ENCODE measurements at regions not wholly inside any gene's neighbourhood (a gene's known extent, or its start where the extent isn't known, plus 50 kb on each side); places are given as distances from the start of the nearest gene placed in this dataset.

DNA sequence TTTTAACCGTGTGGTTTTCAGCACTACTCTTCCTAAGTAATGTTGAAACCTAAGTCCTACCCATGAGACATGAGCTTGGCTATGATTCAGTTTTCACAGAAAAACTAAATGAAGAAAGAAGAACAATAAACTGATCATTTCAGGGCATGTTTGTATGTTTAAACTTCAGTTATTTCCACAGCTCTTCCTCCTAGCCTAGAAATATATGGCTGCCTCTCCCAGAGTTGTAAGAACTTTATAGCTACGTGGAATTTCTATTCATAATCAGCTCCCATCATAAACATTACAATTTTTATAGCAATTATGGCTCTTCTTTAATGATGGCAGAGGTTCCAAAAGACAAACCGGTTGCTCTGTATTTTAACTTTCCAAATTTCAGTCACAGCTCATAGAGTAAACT, 314.7 kb upstream of the ADAMTSL1 start:
- no peak for DNase-seq

GRCh38 chr9:18163146-18163545, 310.8 kb upstream of the ADAMTSL1 start:
- DNase-seq: no peak

- no peak for DNase-seq
Observed at GRCh38 chr9:18167733-18168132, 306.2 kb upstream of the ADAMTSL1 start.

- no peak for DNase-seq
Observed at GRCh38 chr9:18173923-18174322, 300.0 kb upstream of the ADAMTSL1 start.

DNA sequence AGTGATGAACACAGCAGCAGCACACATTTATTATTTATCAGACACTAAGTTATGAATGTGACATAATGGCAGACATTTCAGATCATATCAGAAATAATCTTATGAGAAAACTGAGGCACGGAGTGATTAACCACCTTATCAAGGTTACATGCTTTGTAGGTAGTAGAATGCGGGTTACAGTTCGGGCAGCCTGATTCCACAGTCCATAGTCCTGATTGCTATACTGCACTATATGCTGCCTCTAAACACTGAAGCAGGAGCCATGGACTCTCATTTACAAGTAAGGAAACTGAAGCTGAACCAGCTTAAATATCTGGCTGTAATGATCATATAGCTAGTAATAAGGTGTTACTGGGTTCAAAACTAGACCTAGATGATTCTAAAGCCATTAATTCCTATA, 291.3 kb upstream of the ADAMTSL1 start:
- DNase-seq: no peak

- no peak for DNase-seq
Observed at GRCh38 chr9:18183974-18184373, 290.0 kb upstream of the ADAMTSL1 start.

GRCh38 chr9:18184401-18184800, 289.6 kb upstream of the ADAMTSL1 start:
- DNase-seq: no peak

GRCh38 chr9:18185196-18185595, 288.8 kb upstream of the ADAMTSL1 start:
- no peak for DNase-seq

- no peak for DNase-seq
Observed at GRCh38 chr9:18188971-18189370, 285.0 kb upstream of the ADAMTSL1 start.

GRCh38 chr9:18189871-18190670, 283.9 kb upstream of the ADAMTSL1 start:
- DNase-seq: peak; percentile 56

DNA sequence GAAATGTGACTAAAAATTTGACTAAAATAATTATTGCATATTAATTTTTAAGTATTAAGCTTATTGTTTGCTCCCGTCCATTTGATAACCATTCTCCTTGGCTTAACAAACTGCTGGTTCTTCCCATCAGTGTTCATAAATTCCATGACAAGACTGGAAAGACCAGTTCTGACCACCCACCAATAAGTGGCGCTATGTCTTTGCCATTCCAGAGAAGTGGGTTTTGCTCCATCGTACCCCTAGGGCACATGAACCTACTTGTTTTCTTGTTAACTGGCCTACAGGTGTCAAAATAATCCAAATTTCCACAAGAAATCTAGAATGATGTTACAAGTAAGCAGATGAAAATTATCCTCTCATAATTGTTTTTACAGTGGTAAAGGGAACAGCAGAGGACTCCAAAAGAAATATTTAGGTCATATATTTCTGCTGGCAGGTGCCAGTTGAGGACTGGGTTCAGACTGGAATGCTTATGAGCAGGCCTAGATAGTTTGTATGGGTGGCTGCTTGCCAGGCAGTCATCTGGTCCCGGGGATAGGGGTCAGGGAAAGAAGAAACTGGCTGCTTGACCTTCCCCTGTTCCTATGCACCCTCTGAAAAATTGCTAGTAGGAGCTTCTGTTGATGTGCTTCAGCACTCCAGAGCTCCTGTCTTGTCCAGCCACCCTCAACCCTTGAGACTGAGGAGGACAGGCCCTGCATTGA, 283.1 kb upstream of the ADAMTSL1 start:
- no peak for DNase-seq

DNA sequence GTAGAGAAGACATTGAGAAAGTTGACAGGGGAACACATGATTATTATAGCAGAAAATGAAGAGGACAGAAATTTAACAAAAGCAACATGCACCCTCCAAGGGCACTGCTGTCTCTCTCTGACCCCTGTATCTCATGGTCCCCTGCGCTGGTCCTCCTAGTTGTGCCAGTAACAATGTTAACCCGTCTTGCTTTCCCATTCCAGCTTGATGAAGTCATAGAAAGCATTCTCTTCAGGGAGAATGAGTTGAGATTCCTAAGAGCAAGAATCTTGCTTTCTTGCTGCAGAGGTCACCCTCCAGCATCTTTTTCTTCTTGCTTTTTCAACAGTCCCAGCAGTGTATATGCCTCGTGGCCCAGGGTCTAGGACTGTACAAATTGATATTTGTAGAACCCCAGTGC, 279.6 kb upstream of the ADAMTSL1 start:
- DNase-seq: peak; percentile 26

DNA sequence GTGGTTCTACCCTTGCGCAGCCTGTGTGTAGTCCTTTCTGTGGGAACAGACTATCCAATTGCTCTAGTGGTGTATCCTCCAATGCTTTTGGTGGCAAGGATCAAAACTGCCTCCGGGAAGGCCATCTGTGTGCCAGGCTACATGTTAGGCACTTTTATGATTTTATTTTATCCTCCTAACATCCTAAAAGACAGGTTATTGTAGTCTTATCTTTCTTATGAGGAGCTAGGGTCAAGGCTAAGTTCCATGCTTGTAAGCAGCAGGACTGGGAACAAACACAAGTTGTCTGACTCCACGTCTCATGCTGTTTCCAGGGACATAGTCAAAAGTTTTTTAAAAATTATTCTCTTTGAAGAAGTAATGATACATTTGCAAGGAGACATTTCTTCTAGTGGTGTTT, 278.7 kb upstream of the ADAMTSL1 start:
- DNase-seq: no peak

DNA sequence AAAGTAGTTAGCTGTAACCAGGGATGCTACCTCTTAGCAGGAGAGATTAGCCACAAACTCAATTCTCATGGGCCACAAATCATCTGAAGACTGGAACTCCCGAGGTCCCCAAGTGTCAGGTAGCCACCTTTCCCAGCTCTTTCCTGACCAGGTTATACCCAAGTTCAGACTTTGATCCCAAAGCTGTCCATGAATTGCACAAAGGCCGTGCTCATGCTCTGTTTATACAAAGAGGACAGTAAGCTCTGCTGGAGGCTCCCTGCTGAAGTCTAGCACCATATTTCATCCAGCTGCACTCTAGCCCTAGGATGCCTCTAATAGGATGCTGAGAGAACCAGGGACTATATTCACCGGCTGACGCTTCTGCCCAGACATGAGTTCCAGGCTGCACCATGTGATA, 271.0 kb upstream of the ADAMTSL1 start:
- no peak for DNase-seq

DNA sequence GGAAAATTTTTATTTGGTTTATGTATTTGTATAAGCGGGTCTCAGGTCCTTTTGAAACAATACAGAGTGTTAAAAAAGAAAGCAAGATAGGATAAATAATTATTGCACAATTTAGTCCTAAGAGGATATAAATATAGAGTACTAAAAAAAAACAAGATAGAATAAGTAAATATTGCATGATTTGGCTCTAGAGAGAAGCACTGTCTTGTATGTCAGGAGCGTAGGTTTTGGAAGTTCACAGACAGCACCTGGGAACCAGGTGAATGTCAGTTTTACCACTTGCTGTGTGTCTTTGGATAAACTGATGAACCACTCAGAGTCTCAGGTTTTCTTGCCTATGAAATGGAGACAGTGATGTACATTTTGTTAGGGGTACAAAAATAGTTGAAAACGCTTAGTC, 266.2 kb upstream of the ADAMTSL1 start:
- DNase-seq: no peak

- DNase-seq: peak; percentile 41
Observed at GRCh38 chr9:18208166-18209059, 265.5 kb upstream of the ADAMTSL1 start.

DNA sequence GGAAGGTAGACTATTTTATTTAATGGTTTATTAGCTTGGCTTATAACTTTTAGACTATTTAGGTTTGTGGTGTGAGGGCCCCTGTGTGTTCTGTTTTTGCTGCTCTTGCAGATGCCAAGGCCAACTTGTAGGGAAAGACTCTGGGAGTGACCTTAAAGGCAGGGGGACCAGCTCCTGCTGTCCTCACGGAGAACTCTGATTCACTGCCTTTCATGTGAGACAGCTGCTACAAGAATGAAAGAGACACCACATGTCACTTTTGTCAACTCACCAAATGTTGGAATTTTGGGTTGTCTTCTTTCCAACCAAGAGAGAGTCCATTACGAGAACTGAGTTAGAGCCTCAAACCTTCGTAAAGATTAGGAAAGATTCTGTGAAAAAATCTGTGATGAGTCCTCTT, 258.3 kb upstream of the ADAMTSL1 start:
- no peak for DNase-seq

- no peak for DNase-seq
Observed at GRCh38 chr9:18216376-18216775, 257.6 kb upstream of the ADAMTSL1 start.

DNA sequence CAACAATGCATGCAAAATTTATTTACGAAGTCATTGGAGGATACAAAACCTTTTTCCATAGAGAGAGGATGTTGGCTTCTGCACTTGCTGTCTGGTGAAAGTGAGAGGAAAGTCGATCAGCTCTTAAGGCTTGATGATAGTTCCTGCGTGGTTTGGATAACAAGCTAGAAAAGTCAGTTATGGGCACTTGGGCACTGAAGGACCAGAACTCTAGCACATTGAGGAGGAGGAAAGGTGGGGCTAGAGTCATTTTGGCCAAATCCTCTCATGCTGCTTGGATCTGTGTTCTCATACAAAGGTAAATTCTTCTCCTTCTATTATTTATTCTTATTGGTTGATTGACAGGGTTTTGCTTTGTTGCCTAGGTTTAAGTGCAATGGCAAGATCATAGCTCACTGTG, 245.9 kb upstream of the ADAMTSL1 start:
- DNase-seq: no peak

GRCh38 chr9:18229992-18230676, 243.8 kb upstream of the ADAMTSL1 start:
- DNase-seq: no peak

DNA sequence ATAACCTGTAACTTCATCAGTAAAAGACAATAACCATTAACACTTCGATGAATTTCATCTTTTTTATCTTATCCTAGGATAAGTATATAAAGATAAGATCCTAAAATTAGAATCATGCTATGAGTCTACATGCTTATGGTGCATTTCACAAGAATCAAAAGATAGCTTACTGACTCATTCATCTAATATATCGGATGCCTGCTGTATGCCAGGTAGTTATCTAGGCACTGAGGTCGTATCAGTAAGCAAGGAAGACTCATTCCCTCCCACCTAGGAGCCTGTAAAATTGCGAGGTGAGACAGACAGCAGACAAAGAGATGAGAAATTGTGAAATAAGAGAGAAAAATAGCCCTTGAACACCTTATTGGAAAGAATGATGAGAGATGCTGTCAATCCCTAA, 240.6 kb upstream of the ADAMTSL1 start:
- no peak for DNase-seq

DNA sequence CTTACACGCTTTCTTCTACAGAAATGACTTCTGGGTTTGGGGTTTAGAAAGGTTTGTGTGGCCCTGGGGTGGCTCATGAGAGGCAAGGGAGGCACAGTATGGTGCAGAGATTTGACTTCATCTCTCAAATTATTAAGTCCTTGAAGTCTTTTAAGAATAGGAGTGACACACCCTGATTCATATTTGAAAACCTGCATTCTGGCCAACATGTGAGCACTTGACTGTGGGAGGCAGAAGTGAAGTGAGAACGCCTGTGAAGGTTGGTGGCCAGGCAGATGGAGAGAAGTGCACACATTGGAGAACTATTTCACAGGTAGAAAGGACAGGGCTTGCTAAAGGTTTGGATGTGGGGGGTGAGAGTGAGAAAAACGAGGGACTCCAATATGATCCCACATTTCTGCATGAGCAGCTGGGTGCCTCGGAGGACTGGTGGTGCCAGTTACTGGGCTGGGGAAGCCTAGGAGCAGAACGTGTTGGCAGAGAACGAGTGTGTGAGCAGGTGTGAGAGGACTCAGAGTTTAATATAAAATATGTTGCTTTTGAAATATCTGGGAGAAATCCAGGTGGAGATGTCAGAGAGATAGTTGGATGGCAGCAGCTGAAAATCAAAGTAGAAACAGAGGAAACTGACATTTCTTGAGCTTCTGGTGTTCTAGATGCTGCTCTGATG, 240.0 kb upstream of the ADAMTSL1 start:
- DNase-seq: no peak

Measured in fibroblast of skin of back (primary cell).